GM21723 (cell line): ENCODE measurements at regions not wholly inside any gene's neighbourhood (a gene's known extent, or its start where the extent isn't known, plus 50 kb on each side); places are given as distances from the start of the nearest gene placed in this dataset.

Experiments
- ATAC-seq: cut with Tn5 transposase; IDR thresholded peaks from one replicate; pipeline ENCODE4 v1.9.1; 2021; ENCODE audit warnings: mild to moderate bottlenecking, moderate library complexity; ENCODE audit not compliant: unreplicated experiment

DNA sequence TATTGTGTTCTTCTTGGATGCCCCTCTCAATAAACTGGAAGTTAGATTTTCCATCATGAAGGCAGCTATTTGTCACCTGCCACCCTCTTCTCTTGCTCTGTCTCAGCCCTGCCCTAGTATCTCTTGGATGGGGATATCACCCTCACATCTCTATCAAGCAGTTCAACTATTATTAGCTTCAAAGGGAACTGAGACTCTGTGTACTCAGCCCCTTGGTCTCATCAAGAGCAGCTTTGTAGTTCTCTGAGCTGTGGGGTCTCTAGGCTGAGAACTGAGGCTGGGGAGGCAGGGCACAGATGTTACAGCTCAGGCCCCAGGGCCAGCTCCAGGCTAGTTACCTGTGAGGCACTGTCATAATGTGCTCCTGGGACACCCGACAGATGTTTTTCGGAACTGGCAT is 130.3 kb downstream of the DAD1 start:
- ATAC-seq, result no peak

DNA sequence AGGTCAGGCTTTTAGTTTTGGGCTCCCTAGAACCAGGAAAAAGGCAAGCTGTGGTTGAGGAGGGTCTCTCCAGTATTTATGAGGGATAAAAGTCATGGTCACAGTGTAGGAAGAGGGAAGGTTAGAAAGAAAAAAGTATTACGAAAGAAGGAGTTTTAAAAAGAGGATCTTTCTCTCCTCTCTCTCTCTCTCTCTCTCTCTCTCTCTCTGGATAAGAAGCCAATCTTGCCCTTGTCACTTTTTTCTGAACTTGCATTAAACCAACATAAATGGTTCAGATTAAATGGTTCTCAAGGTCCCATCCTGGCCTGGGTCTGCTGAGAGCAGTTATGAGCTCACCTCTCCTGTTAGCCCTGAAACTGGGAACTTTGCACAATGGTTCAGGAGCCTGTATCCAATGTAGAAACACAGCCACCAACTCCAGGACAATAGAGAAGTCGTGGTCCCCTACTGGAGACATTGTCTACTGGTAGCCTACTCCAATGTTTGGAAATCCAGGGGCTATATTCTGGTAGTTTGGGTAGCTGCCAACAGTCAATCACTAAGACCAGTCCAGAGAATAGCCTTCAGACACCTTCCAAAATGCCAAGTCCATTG is 131.9 kb downstream of the DAD1 start:
- no peak for ATAC-seq

DNA sequence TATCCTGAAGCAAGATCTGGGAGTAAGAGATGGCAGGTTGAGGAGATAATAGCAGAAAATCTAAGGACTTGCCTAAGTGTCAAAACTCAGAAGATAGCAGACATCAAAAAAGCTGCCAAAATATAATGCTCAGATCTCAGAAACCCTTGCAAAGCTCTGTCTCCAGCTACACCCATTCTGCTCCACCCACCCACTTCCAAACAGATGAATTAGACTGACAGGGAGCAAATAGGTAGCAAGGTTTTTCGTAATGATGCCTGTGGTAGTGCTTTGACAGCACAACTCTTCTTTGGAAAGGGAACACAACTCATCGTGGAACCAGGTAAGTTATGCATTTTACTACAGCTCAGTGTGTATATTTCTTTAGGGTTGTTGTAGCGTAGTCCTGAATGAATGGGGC is 132.6 kb downstream of the DAD1 start:
- ATAC-seq, result no peak

DNA sequence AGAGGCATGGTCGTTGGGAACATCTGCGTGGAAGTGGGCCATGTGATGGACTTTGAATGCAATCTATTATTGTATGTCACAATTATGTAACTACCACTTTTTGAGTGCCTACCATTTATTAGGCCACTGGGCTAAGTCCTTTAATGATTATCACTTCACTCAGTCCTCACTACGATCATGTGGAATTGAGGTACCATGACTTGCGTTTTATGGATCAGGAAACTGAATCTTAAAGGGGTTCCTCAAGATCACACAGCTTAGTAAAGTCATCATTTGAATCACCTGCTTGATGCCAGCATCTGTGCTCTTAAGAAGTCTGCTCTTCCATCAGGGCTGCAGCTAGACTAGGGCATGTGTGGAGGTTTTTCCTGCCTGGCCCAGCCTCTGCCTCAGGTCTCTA is 136.7 kb downstream of the DAD1 start:
- ATAC-seq, result no peak

DNA sequence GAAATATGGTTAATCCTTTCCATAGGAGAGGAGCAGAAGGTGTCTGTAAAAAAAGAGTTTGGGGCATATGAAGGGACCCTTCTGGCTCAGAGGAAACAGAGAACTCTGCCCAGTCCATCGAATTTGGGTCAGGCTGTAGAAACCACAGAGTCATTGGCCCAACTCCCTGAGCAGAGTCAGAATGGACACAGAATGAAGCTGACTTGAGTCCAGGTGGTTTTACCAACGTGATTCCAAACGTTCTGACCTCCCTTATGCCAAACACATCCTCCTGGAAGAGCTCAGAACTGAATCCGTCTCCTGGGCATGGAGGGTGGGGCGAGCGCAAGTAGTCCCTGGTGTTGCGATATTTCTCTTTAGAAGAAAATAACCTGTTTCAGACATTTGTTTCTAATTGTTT is 138.8 kb downstream of the DAD1 start:
- ATAC-seq, result no peak

DNA sequence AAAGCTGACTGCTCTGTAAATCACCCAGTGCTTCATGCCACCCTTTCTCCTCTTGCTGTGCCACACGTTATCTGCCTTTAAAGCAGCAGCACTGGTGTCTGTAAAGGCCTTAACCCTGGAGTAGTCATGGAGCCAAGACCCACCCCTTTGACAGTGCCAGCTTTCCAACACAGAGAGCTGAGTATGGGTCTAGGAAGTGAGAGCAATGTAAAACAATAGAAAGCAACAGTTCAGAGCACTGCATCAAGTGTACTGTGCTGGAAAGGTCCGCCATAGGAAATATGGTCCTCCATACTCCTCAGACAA is 139.5 kb downstream of the DAD1 start:
- ATAC-seq, result no peak

DNA sequence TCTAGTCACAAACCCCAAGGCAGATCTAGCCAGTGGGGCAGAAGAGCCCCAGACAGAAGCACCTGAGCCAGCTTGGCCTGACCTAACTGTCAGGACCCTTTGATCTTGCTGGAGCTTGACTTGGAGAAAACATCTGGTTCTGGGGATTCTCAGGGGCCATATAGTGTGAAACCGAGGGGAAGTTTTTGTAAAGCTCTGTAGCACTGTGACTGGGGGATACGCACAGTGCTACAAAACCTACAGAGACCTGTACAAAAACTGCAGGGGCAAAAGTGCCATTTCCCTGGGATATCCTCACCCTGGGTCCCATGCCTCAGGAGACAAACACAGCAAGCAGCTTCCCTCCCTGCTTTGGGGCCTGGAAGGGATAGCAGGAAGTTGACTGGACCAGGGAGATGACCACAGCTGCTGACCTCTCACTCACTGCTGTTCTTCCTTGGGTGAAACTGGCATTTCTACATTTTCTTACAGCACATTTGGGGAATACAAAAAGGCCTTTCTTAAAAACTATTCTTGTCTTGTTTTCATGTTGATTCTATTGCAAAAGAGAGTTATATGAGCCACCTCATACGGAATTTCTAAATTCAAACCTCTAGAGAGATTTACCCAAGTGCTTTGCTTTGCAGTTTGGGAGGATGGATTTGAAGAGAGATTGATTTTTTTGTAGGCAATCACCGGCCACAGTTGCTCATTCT is 140.0 kb downstream of the DAD1 start:
- ATAC-seq, result peak; percentile 44

DNA sequence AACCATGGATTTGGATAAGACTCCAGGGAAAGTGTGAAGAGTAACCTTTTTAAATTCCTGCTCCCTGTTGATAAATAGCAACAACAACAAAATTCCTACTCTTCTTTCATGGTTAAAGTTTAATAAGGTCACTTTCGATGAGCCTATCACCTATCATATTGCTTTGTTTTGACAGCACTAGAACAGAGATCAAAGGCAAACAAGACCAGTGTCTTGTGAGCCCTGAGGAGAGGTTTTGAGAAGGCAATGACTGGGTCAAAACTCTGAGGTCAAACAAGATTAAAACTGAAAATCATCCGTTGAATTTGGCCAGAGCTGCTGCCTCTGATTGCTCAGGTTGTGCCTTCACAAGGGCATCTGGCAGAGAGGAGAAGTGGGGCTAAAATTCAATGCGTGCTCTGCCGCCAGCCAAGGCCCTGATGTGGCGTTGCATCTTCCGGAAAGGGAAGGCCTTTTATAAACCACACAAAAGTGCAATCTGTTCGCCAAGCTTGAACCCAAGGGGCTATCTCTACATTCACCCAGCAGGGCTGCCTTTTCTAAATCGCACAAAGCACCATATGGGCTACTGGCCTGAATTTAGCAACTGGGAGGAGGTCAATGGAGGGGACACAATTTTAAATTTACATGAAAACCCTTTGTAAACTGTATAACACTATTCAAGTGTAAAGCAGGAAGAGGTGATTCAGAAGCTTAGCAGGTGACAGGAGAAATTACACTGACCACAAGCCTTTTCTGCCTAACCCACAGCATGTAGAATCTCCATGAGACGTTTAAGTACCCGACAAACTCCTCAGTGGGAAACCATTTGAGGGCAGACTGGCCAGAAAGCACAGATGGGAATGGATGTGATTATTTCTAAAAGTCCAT is 140.8 kb downstream of the DAD1 start:
- ATAC-seq, result peak; percentile 74

DNA sequence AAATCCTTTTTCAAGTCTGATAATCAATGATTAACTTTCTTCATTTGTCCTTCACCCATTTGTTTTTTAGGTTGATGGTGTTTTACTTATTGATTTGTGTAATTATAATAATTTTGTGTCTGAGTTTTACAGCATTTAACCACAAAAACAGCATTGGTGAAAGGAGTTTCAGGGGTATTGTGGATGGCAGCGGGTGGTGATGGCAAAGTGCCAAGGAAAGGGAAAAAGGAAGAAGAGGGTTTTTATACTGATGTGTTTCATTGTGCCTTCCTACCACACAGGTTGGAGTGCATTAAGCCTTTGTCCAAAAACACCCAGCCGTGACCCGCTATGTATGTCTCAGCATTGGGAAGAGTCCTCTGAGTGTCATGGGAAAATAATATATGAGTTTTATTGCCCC is 150.3 kb downstream of the DAD1 start:
- no peak for ATAC-seq

DNA sequence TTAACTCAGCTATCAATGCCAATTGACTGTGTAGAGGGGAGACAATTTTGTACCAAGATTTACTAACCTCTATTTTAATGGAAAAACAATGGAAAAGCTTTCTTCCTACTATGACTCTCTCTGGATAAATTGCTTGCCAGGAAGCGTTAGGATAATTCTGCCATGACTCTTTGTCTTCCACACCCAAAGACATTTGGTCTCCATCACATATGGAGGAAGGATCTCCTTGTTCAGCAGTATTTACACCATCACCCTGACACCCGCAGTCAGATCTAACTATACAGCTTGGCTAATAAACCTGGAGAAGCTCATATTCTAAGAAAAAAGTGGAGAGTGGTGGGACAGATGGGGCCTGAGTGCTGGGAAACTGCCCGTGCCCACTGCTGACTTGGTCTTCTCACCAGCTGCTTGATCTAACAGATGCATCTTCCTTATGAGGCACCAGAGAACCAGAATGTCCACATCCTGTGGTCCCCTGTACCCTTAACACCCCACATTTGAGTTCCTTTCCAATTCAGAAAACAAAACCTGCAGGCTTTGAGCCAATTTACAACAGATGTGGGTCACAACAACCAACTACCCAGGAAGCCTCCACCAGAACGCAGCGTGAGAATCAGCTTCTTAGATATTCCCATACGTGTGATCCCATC is 154.0 kb downstream of the DAD1 start:
- no peak for ATAC-seq

DNA sequence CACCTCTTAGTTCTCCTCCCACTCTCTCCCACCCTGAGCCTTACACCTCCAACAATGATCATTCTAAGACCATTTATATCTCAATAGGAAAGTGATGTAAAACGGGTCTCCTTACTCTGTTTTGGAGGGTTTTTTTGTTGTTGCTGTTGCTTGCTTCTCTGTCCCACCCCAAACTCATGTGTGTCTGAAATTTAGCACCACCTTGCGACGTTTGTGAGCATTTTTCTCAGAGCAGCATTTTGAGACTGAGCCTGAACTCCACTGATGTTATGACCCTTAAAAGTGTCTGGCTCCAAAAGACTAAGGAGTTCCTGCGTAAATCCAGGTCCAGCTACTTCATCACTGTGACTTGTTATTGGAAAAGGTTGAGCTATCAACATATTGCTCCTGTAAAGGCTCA is 155.0 kb downstream of the DAD1 start:
- no peak for ATAC-seq

DNA sequence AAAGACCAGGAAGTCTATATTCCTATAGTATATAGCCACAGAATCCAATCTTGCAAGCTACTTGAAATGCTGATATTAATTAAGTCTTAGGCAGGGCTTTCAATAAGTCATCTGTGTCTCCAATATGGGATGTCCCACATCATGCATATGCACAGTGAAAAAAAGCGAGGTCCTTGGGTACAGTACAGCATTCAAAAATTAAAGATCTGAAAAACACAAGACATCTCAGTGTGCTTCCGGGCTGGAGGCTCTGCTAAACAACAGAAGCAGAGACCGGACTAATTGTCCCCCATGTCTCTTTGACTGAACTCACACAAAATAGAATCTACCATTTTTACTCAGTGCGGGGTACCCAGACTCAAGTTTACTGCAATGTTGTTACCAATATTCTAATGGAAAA is 156.0 kb downstream of the DAD1 start:
- ATAC-seq, result no peak

DNA sequence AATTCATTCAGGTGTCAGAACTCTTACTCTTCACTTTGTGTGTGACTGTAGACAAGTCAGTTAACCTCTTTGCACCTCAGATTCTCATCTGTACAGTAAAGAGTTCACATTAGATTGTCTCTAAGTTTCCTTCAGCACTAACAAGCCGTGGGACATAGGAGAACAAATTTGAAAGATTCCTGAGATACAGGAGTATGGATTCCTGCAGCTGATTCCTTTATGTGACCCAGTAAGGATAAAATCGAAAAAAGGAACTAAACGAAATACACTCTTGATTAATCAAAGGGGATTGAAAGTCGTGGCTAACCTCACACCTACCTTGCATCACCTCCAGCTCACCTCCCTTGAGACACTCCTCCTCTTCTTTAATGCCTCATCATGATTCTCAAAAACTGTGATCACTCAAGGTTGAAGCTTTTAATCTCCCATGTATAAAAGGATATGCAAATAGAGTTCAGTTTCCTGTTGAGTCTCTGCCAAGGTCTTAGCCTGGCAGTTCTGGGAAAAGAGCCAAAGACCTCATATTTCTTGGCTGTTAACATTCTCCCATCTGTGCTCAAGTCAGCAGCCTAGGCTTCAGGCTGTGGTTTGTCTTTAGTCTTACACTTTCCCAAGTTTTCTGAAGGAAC is 156.6 kb downstream of the DAD1 start:
- ATAC-seq, result no peak

DNA sequence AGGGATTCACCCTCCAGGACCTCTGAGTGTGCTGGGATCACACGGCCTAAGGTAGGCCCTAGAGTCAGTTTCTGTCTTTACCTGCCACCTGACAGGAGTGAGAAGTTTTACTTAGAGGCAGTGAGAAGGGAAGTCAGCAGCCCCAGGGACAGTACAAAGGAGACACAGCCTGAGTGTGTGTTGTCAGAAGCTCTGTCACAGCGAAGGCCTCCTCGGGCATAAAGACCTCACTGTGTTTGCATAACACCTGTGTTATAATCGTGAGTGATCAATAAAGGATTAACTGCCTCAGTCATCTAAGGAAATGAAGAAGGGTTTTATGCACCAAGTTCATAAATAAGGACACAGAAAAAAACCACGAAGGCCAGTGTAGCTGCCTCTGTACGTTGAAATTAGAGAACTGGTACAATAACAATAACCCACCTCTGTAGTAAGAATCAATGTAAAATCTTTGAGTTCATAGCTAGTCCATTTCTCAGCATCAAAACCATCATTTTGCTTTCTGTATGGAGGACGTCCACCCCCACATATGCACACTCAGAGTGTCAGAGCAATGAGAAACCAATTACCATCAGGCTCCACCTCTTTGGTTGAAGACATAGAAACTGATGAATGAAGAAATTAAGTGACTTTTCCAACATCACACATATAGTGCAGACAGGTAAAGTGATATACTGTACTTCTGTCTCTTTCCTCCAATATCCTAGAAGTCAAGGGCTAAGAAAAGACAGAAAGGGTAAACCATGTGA is 159.3 kb downstream of the DAD1 start:
- ATAC-seq, result no peak

DNA sequence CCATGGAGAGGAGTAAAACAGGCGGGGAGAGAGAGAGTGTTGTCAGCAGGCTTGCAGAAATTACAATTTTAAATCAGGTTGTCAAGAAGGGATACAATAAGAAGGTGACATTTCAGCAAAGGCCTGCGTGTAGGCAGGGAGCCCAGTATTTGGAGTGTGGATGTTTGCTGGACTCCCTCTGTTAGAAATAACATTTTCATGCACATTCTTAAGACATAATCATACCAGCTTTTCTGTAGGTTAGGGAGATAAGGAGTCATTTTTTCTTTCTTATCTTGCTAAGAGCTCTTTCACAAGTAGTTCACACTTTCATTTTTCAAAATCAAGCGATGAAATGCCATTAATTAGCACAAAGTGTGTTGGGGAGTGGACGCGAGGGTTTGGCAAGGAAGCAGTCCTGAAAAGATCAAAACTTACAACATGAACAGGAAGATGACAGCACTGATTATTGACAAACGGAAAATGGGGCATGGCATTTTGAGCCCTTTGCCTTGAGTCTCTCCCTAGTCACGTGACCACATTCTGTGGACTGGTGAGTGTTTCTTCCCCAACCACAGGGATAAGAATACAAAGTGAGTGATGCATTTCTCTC is 160.2 kb downstream of the DAD1 start:
- no peak for ATAC-seq

DNA sequence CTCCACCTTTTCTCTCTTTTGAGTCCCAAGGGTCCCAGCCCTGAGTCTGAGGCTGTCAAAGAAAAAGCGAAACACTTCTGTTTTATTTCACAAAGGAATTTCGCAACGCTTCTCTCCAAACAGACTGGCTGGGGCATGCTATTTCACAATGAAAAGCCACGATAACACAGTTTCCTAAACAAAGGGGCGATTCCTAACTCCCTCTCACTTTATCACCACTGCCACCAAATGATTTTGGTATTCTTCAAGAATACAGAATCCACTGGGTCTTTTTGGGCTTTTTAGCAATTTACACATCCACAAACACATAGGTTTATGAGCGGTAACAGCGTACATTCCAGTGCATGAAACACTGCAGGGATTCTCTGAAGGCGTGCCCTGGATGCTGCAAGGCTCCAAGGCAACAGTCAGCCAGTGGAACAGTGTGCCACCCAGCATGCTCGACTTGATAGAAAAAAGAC is 161.2 kb downstream of the DAD1 start:
- no peak for ATAC-seq

DNA sequence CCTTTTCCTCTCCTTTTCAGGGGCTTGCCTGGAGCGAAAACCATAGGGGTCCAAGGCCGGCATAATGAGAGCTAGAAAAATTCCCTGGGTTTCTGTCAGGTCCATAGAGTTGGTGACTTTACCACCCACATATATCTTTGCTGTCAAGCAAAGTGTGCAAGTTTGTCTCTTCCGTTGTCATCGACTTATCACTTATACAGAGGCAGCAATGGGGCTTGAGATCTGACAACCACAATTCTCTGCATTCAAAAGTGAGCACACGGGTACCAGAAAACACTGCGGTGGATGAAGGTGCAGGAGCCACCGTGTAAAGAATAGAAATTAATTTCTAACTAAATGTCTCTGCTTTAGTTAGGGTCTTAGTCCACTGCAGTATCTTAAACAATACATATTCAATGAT is 162.3 kb downstream of the DAD1 start:
- ATAC-seq, result no peak

DNA sequence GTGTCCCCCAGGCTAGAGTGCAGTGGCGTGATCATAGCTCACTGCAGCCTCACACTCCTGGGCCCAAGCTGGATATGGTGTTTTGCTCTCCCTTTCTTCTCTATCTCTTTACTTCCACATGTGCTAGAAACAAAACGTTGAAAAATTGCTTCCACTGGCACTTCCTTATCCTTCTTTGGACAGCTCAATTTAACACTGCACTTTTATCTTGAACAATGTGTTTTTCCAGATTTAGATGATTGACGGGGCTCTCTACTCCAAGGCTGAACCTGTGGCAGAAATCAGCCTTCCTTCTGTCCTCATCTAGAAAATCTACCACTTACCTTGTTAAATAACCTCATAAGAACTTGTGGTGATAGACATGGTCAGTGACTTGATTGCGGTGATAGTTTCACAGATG is 165.1 kb downstream of the DAD1 start:
- no peak for ATAC-seq

DNA sequence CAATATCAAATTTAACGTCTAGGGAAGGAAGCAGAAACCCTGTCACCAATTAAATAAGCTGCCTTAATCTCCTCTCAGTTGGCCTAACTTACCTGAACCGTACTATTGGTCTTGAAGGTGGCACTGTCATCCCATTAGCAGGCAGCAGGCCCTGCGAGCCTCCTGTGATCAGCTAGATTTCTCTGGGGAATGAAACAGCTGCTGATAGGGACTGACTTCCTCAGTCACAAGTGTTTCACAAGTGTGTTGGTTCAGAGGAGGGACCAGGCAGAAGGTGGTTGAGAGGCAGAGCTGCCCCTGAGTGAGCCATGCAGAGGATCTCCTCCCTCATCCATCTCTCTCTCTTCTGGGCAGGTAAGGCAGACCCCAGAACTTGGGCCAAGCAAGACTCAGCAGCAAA is 166.8 kb downstream of the DAD1 start:
- no peak for ATAC-seq

DNA sequence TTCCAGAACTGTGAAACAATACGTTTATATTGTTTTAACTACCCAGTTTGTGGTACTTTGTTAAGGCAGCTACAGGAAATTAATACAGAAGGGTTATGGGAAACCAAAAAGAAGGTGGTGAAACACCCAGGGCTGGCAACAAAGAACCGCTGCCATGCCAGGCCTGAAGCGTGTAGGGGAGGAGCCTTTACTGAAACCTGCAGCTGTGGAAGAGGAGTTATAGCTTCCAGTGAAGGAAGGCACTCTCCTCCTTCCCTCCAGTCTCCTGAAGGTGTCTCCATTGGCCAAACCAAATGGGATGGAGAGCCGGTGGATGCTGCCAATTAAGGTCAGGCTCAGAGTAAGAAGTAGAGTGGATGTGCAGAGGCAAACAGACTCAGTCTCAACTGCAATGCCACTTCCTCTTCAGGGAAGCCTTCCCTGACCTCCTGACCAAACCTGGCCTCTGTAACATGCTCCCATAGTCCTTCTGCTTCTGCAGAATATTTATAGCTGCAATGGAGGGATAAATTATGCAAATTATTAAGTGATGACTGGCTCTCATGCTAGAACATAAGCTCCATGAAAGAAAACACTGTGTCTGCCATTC is 168.3 kb downstream of the DAD1 start:
- no peak for ATAC-seq
